GM23338 (cell line): ENCODE measurements at regions not wholly inside any gene's neighbourhood (a gene's known extent, or its start where the extent isn't known, plus 50 kb on each side); places are given as distances from the start of the nearest gene placed in this dataset.

Source experiments
- CREB1 ChIP-seq: fragments of 250-450 bp; sonication (Bioruptor Pico); IDR thresholded peaks from 2 replicates; pipeline ENCODE4 v1.5.0; 2020; ENCODE audit warnings: low read depth, mild to moderate bottlenecking, moderate library complexity
- CTCF ChIP-seq, 2 experiments: fragments of 200-600 bp in 1 of 2; sonication (generic) in 1 of 2; conservative IDR thresholded peaks; 2 replicates each; pipeline versions ENCODE4 v1.5.1 to v1.6.1; 2016 to 2017; ENCODE audit warnings: antibody characterized with exemption in 2 of 2, low read depth in 2 of 2, mild to moderate bottlenecking in 2 of 2, moderate library complexity in 1 of 2
- REST ChIP-seq: IDR thresholded peaks from one replicate; pipeline ENCODE4 v1.6.1; 2018; ENCODE audit warnings: antibody characterized with exemption; ENCODE audit not compliant: unreplicated experiment
- STAT1 ChIP-seq: IDR thresholded peaks from one replicate; pipeline ENCODE4 v1.6.1; 2016; ENCODE audit warnings: antibody characterized with exemption; ENCODE audit not compliant: unreplicated experiment

GRCh38 chr12:88753707-88754106, 173.4 kb upstream of the KITLG start:
- TF ChIP-seq REST (no peak), CTCF (conservative IDR thresholded peaks at IDR 0.05; ENCODE audit: low read depth in 2 of 2) (no peak), STAT1 (no peak), CREB1 (CRISPR knock-in tag) (no peak)
